ENCODE measurements at regions not wholly inside any gene's neighbourhood (a gene's known extent, or its start where the extent isn't known, plus 50 kb on each side); places are given as distances from the start of the nearest gene placed in this dataset.
"Not testable (repeated sequence)": the region's sequence is repeated elsewhere in the genome, so short reads cannot be mapped to it uniquely, and the experiment has no call there.

- no peak for DNase-seq
These were observed 51.0 kb upstream of the RCBTB2 start for GRCh38 chr13:48583859-48584311.

GRCh38 chr13:48585456-48585840, 52.6 kb upstream of the RCBTB2 start:
- peak; percentile 6 for DNase-seq

- no peak for DNase-seq
These were observed 53.8 kb upstream of the RCBTB2 start for GRCh38 chr13:48586591-48587103.

GRCh38 chr13:48588120-48588519, 55.2 kb upstream of the RCBTB2 start:
- no peak for DNase-seq

GRCh38 chr13:48590141-48590901, 57.4 kb upstream of the RCBTB2 start:
- no peak for DNase-seq

GRCh38 chr13:48591124-48591872, 58.4 kb upstream of the RCBTB2 start:
- DNase-seq: not testable (repeated sequence)

GRCh38 chr13:48591889-48592687, 59.2 kb upstream of the RCBTB2 start:
- no peak for DNase-seq

GRCh38 chr13:48592688-48593049, 59.8 kb upstream of the RCBTB2 start:
- no peak for DNase-seq

GRCh38 chr13:48593536-48593935, 60.2 kb upstream of the CYSLTR2 start:
- DNase-seq: no peak

- peak; percentile 41 for DNase-seq
These were observed 59.5 kb upstream of the CYSLTR2 start for GRCh38 chr13:48594096-48594815.

GRCh38 chr13:48595431-48596429, 58.0 kb upstream of the CYSLTR2 start:
- DNase-seq: peak; percentile 50

GRCh38 chr13:48600374-48601364, 53.1 kb upstream of the CYSLTR2 start:
- no peak for DNase-seq

GRCh38 chr13:48602296-48603016, 51.3 kb upstream of the CYSLTR2 start:
- DNase-seq: no peak

- no peak for DNase-seq
These were observed 50.4 kb upstream of the CYSLTR2 start for GRCh38 chr13:48603375-48603774.
